Sigmoid colon (tissue), 4 donors: ENCODE measurements at regions not wholly inside any gene's neighbourhood (a gene's known extent, or its start where the extent isn't known, plus 50 kb on each side); places are given as distances from the start of the nearest gene placed in this dataset.

Source experiments
- EP300 ChIP-seq, 4 donors: sonication (generic); formaldehyde crosslinking; IDR thresholded peaks; one replicate each; pipeline ENCODE4 v1.6.1; 2017; ENCODE audit warnings: antibody characterized with exemption in 4 of 4
- POLR2A ChIP-seq, 2 donors: fragments of 450-650 bp; IDR thresholded peaks; one replicate each; pipeline ENCODE4 v1.6.1; 2016; ENCODE audit warnings: antibody characterized with exemption in 2 of 2, mild to moderate bottlenecking in 2 of 2, moderate library complexity in 2 of 2
- POLR2AphosphoS5 ChIP-seq, 4 donors: sonication (generic); formaldehyde crosslinking; IDR thresholded peaks; one replicate each; pipeline ENCODE4 v1.6.1; 2017; ENCODE audit warnings: antibody characterized with exemption in 4 of 4
- TF ChIP-seq, protein P1 (sequence below), 4 experiments: fragments of 450-650 bp in 3 of 4; fragments of 200-600 bp in 1 of 4; IDR thresholded peaks; one replicate each; pipeline ENCODE4 v1.5.1; 2016 to 2019; ENCODE audit warnings: antibody characterized with exemption in 4 of 4, mild to moderate bottlenecking in 3 of 4, moderate library complexity in 2 of 4

DNA sequence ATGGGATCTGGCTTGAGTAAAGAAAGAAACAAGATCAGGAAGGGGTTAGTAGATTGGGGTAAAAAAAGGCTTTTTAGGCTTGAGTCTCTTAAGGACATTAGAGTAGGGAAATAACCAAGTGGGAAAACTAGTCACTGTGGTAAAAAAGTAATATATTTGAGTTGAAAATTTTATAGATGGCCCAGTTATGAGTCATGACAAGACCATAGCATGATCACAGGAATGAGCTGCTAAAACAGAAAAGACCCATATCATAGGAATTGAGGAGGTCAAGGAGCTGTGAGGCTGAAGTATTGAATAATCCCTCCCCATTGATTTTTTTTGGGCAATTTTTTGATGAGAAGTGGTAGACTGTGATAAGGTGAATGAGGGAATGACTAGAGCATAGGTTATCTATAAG, 69.2 kb upstream of the TBC1D5 start:
- no peak for TF ChIP-seq EP300 (IDR thresholded peaks at IDR 0.05)
- TF ChIP-seq, protein P1, sequence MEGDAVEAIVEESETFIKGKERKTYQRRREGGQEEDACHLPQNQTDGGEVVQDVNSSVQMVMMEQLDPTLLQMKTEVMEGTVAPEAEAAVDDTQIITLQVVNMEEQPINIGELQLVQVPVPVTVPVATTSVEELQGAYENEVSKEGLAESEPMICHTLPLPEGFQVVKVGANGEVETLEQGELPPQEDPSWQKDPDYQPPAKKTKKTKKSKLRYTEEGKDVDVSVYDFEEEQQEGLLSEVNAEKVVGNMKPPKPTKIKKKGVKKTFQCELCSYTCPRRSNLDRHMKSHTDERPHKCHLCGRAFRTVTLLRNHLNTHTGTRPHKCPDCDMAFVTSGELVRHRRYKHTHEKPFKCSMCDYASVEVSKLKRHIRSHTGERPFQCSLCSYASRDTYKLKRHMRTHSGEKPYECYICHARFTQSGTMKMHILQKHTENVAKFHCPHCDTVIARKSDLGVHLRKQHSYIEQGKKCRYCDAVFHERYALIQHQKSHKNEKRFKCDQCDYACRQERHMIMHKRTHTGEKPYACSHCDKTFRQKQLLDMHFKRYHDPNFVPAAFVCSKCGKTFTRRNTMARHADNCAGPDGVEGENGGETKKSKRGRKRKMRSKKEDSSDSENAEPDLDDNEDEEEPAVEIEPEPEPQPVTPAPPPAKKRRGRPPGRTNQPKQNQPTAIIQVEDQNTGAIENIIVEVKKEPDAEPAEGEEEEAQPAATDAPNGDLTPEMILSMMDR (IDR thresholded peaks at IDR 0.05), result no peak
- no peak for TF ChIP-seq POLR2AphosphoS5 (IDR thresholded peaks at IDR 0.05)
- TF ChIP-seq POLR2A (IDR thresholded peaks at IDR 0.05), result no peak
